ENCODE measurements at regions not wholly inside any gene's neighbourhood (a gene's known extent, or its start where the extent isn't known, plus 50 kb on each side); places are given as distances from the start of the nearest gene placed in this dataset.

- no peak for DNase-seq (ENCODE audit: low spot score)
Measured at GRCh38 chr13:103174966-103175365, 108.7 kb upstream of the SLC10A2 start.

- DNase-seq (ENCODE audit: low spot score): no peak
Measured at GRCh38 chr13:103168901-103169508, 102.8 kb upstream of the SLC10A2 start.

- no peak for DNase-seq (ENCODE audit: low spot score)
Measured at GRCh38 chr13:103164251-103164650, 98.0 kb upstream of the SLC10A2 start.

- no peak for DNase-seq (ENCODE audit: low spot score)
Measured at GRCh38 chr13:103161476-103161875, 95.3 kb upstream of the SLC10A2 start.

GRCh38 chr13:103157434-103158145 lies 91.4 kb upstream of the SLC10A2 start:
- DNase-seq (ENCODE audit: low spot score): no peak

GRCh38 chr13:103157016-103157415 lies 90.8 kb upstream of the SLC10A2 start:
- DNase-seq (ENCODE audit: low spot score): no peak

- peak; percentile 10 for DNase-seq (ENCODE audit: low spot score)
Measured at GRCh38 chr13:103156346-103156998, 90.3 kb upstream of the SLC10A2 start.

GRCh38 chr13:103153466-103153865 lies 87.2 kb upstream of the SLC10A2 start:
- no peak for DNase-seq (ENCODE audit: low spot score)

- DNase-seq (ENCODE audit: low spot score): no peak
Measured at GRCh38 chr13:103147961-103148360, 81.7 kb upstream of the SLC10A2 start.

- no peak for DNase-seq (ENCODE audit: low spot score)
Measured at GRCh38 chr13:103145442-103145841, 79.2 kb upstream of the SLC10A2 start.

GRCh38 chr13:103143432-103143831 lies 77.2 kb upstream of the SLC10A2 start:
- no peak for DNase-seq (ENCODE audit: low spot score)

- no peak for DNase-seq (ENCODE audit: low spot score)
Measured at GRCh38 chr13:103142151-103142550, 75.9 kb upstream of the SLC10A2 start.

- DNase-seq (ENCODE audit: low spot score): peak; percentile 50
Measured at GRCh38 chr13:103140001-103140671, 73.9 kb upstream of the SLC10A2 start.

- DNase-seq (ENCODE audit: low spot score): no peak
Measured at GRCh38 chr13:103134271-103134670, 68.1 kb upstream of the SLC10A2 start.

GRCh38 chr13:103133556-103133955 lies 67.3 kb upstream of the SLC10A2 start:
- no peak for DNase-seq (ENCODE audit: low spot score)

GRCh38 chr13:103130681-103131210 lies 64.5 kb upstream of the SLC10A2 start:
- no peak for DNase-seq (ENCODE audit: low spot score)

- no peak for DNase-seq (ENCODE audit: low spot score)
Measured at GRCh38 chr13:103130146-103130545, 63.9 kb upstream of the SLC10A2 start.
